Caco-2 (cell line): ENCODE measurements at regions not wholly inside any gene's neighbourhood (a gene's known extent, or its start where the extent isn't known, plus 50 kb on each side); places are given as distances from the start of the nearest gene placed in this dataset.

Source experiments
- BruUV-seq: library from RNA; stranded (reverse); fragments of 400-500 nt; replicated peaks from 2 replicates; lab custom pipeline; 2021; lab: Mats Ljungman, UMichigan
- CTCF ChIA-PET: fragments of 300-600 bp; sonication (Branson Sonifier 250); formaldehyde crosslinking; loops from one replicate; lab custom pipeline; 2022; ENCODE audit warnings: antibody characterized with exemption; lab: Charles Lee
- POLR2A ChIA-PET: fragments of 300-600 bp; sonication (Branson Sonifier 250); formaldehyde crosslinking; loops from one replicate; lab custom pipeline; 2022; ENCODE audit warnings: antibody characterized with exemption; lab: Charles Lee
- DNase-seq, 2 experiments: peaks; one replicate each; pipeline versions ENCODE4 v3.0.0 to v3.0.0-alpha.2; 2020 to 2022
- H3K27me3 ChIP-seq: replicated peaks from 2 replicates; pipeline ENCODE4 v1.6.0; 2011; ENCODE audit warnings: low read length; ENCODE audit not compliant: control insufficient read depth, insufficient read depth
- H3K36me3 ChIP-seq: 2 replicates; pipeline ENCODE4 v1.5.1; 2011; ENCODE audit warnings: low read length; ENCODE audit not compliant: control insufficient read depth, insufficient read depth
- H3K4me1 ChIP-seq: fragments of 250-450 bp; sonication (Bioruptor Pico); 2 replicates; pipeline ENCODE4 v1.5.1; 2020; ENCODE audit warnings: mild to moderate bottlenecking
- H3K4me3 ChIP-seq: 2 replicates; pipeline ENCODE4 v1.5.1; 2011; ENCODE audit warnings: low read depth, mild to moderate bottlenecking, control low read depth, low read length
- H3K9me3 ChIP-seq: fragments of 250-450 bp; sonication (Bioruptor Pico); 2 replicates; pipeline ENCODE4 v1.5.1; 2020; ENCODE audit warnings: mild to moderate bottlenecking, moderate library complexity
- H3K27ac Mint-ChIP-seq: one replicate; pipeline ENCODE4 v1.8.0; 2022; ENCODE audit warnings: mixed read lengths; ENCODE audit not compliant: unreplicated experiment
- H3K27me3 Mint-ChIP-seq: one replicate; pipeline ENCODE4 v1.8.0; 2022; ENCODE audit warnings: mixed read lengths; ENCODE audit not compliant: insufficient read depth, unreplicated experiment
- H3K36me3 Mint-ChIP-seq: one replicate; pipeline ENCODE4 v1.8.0; 2022; ENCODE audit warnings: mild to moderate bottlenecking, mixed read lengths; ENCODE audit not compliant: insufficient read depth, unreplicated experiment
- H3K4me1 Mint-ChIP-seq: one replicate; pipeline ENCODE4 v1.8.0; 2022; ENCODE audit warnings: low read depth, mixed read lengths; ENCODE audit not compliant: unreplicated experiment
- H3K4me3 Mint-ChIP-seq: one replicate; pipeline ENCODE4 v1.8.0; 2022; ENCODE audit warnings: mild to moderate bottlenecking, moderate library complexity, mixed read lengths; ENCODE audit not compliant: unreplicated experiment
- H3K9me3 Mint-ChIP-seq: one replicate; pipeline ENCODE4 v1.8.0; 2022; ENCODE audit warnings: mixed read lengths; ENCODE audit not compliant: unreplicated experiment
- CTCF ChIP-seq, 2 experiments: fragments of 200-600 bp in 1 of 2; IDR thresholded peaks; 1 replicate in 1 of 2; 2 replicates in 1 of 2; pipeline versions ENCODE4 v1.5.1 to v1.8.0; 2011 to 2022; ENCODE audit warnings: antibody characterized with exemption in 1 of 2, control low read depth in 1 of 2, inconsistent platforms in 1 of 2, low read depth in 1 of 2, low read length in 1 of 2, mild to moderate bottlenecking in 1 of 2, moderate library complexity in 1 of 2; ENCODE audit not compliant: insufficient read depth in 1 of 2, severe bottlenecking in 1 of 2, unreplicated experiment in 1 of 2
- intact Hi-C: fragments of 100-400 bp; cut with micrococcal nuclease; formaldehyde crosslinking; loops from one replicate; pipeline ENCODE4 v1.10.0; 2022; ENCODE audit not compliant: unreplicated experiment

- H3K4me3 Mint-ChIP-seq: no peak overlapping the region
- no peaks in the 10 kb centered on the region for H3K36me3 ChIP-seq
- H3K4me3 ChIP-seq: no peak overlapping the region
- no TSS peak for BruUV-seq
- no peaks in the 10 kb centered on the region for H3K27me3 Mint-ChIP-seq
- ChIA-PET CTCF (no interaction called here), POLR2A (no interaction called here)
- peaks cover 7% of the 10 kb centered on the region for H3K36me3 Mint-ChIP-seq
- no peak for DNase-seq
- no peak overlapping the region for H3K27ac Mint-ChIP-seq
- no peaks in the 10 kb centered on the region for H3K27me3 ChIP-seq
- no peaks in the 10 kb centered on the region for H3K9me3 ChIP-seq
- no peaks in the 10 kb centered on the region for H3K4me1 ChIP-seq
- intact Hi-C loops: no loop called here
- no peak for TF ChIP-seq CTCF (IDR thresholded peaks at IDR 0.05; ENCODE audit: insufficient read depth in 1 of 2, low read depth in 1 of 2, low read length in 1 of 2, severe bottlenecking in 1 of 2, unreplicated experiment in 1 of 2)
- H3K4me1 Mint-ChIP-seq: no peaks in the 10 kb centered on the region
- no peaks in the 10 kb centered on the region for H3K9me3 Mint-ChIP-seq
Measured at GRCh38 chr12:13597837-13598236, 383.6 kb downstream of the GRIN2B start.

- no TSS peak for BruUV-seq
- DNase-seq: no peak
- H3K36me3 Mint-ChIP-seq: peaks cover 7% of the 10 kb centered on the region
- Histone ChIP-seq H3K4me3 (no peak overlapping the region), H3K4me1 (no peaks in the 10 kb centered on the region), H3K36me3 (no peaks in the 10 kb centered on the region), H3K9me3 (no peaks in the 10 kb centered on the region), H3K27me3 (no peaks in the 10 kb centered on the region)
- no peak overlapping the region for H3K27ac Mint-ChIP-seq
- POLR2A ChIA-PET: no interaction called here
- intact Hi-C loops: no loop called here
- CTCF ChIA-PET: no interaction called here
- no peaks in the 10 kb centered on the region for H3K9me3 Mint-ChIP-seq
- no peak for TF ChIP-seq CTCF (IDR thresholded peaks at IDR 0.05; ENCODE audit: insufficient read depth in 1 of 2, low read depth in 1 of 2, low read length in 1 of 2, severe bottlenecking in 1 of 2, unreplicated experiment in 1 of 2)
- H3K4me3 Mint-ChIP-seq: no peak overlapping the region
- H3K27me3 Mint-ChIP-seq: no peaks in the 10 kb centered on the region
- no peaks in the 10 kb centered on the region for H3K4me1 Mint-ChIP-seq
Measured at GRCh38 chr12:13597166-13597565, 384.2 kb downstream of the GRIN2B start.

GRCh38 chr12:13596714-13597113 lies 384.7 kb downstream of the GRIN2B start:
- Histone ChIP-seq H3K4me1 (no peaks in the 10 kb centered on the region), H3K36me3 (no peaks in the 10 kb centered on the region), H3K4me3 (no peak overlapping the region), H3K27me3 (no peaks in the 10 kb centered on the region), H3K9me3 (no peaks in the 10 kb centered on the region)
- POLR2A ChIA-PET: no interaction called here
- CTCF ChIA-PET: no interaction called here
- Mint-ChIP-seq H3K9me3 (no peaks in the 10 kb centered on the region), H3K4me1 (no peaks in the 10 kb centered on the region), H3K36me3 (peaks cover 7% of the 10 kb centered on the region), H3K27ac (no peak overlapping the region), H3K27me3 (no peaks in the 10 kb centered on the region), H3K4me3 (no peak overlapping the region)
- intact Hi-C loops: no loop called here
- no peak for DNase-seq
- TF ChIP-seq CTCF (IDR thresholded peaks at IDR 0.05; ENCODE audit: insufficient read depth in 1 of 2, low read depth in 1 of 2, low read length in 1 of 2, severe bottlenecking in 1 of 2, unreplicated experiment in 1 of 2): no peak
- no TSS peak for BruUV-seq
